ENCODE measurements at regions not wholly inside any gene's neighbourhood (a gene's known extent, or its start where the extent isn't known, plus 50 kb on each side); places are given as distances from the start of the nearest gene placed in this dataset.

- Histone ChIP-seq H3K4me3 (ENCODE audit: low read depth, low read length, poor library complexity, severe bottlenecking) (no peak overlapping the region), H3K79me2 (ENCODE audit: insufficient read depth, low read length) (no peaks in the 10 kb centered on the region), H3K4me2 (ENCODE audit: low read length) (no peak overlapping the region)
Observed at GRCh38 chr9:105064248-105065097, 136.5 kb upstream of the ABCA1 start.

GRCh38 chr9:105065098-105066088, 137.4 kb upstream of the ABCA1 start:
- no peak overlapping the region for H2AFZ ChIP-seq (ENCODE audit: low read length)
- H3K4me3 ChIP-seq (ENCODE audit: low read depth, low read length, poor library complexity, severe bottlenecking) = no peak overlapping the region
- no peak overlapping the region for H3K27ac ChIP-seq (ENCODE audit: low read depth, low read length, poor library complexity, severe bottlenecking)

More at GRCh38 chr9:105064248-105065097, 136.5 kb upstream of the ABCA1 start:
- Histone ChIP-seq H3K36me3 (ENCODE audit: insufficient read depth, low read length) (no peaks in the 10 kb centered on the region), H3K27ac (ENCODE audit: low read depth, low read length, poor library complexity, severe bottlenecking) (no peak overlapping the region), H4K20me1 (ENCODE audit: insufficient read depth, low read length) (no peaks in the 10 kb centered on the region), H3F3A (ENCODE audit: insufficient read depth, low read length) (no peaks in the 10 kb centered on the region), H3K9me2 (ENCODE audit: low read depth, low read length) (no peaks in the 10 kb centered on the region), H3K4me1 (ENCODE audit: insufficient read depth, low read length, severe bottlenecking) (peaks cover 19% of the 10 kb centered on the region), H3K9ac (ENCODE audit: low read length) (no peak overlapping the region), H3K9me3 (ENCODE audit: low read length) (no peaks in the 10 kb centered on the region), H2AFZ (ENCODE audit: low read length) (no peak overlapping the region), H3K27me3 (ENCODE audit: insufficient read depth, low read length) (peaks cover 4% of the 10 kb centered on the region; the same call in 1 of the 2 replicates)
- TF ChIP-seq, protein P1, sequence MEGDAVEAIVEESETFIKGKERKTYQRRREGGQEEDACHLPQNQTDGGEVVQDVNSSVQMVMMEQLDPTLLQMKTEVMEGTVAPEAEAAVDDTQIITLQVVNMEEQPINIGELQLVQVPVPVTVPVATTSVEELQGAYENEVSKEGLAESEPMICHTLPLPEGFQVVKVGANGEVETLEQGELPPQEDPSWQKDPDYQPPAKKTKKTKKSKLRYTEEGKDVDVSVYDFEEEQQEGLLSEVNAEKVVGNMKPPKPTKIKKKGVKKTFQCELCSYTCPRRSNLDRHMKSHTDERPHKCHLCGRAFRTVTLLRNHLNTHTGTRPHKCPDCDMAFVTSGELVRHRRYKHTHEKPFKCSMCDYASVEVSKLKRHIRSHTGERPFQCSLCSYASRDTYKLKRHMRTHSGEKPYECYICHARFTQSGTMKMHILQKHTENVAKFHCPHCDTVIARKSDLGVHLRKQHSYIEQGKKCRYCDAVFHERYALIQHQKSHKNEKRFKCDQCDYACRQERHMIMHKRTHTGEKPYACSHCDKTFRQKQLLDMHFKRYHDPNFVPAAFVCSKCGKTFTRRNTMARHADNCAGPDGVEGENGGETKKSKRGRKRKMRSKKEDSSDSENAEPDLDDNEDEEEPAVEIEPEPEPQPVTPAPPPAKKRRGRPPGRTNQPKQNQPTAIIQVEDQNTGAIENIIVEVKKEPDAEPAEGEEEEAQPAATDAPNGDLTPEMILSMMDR (IDR thresholded peaks at IDR 0.05; ENCODE audit: low read length) = no peak
- TF ChIP-seq EZH2 (IDR thresholded peaks at IDR 0.05; ENCODE audit: borderline replicate concordance, low read length) = no peak

DNA sequence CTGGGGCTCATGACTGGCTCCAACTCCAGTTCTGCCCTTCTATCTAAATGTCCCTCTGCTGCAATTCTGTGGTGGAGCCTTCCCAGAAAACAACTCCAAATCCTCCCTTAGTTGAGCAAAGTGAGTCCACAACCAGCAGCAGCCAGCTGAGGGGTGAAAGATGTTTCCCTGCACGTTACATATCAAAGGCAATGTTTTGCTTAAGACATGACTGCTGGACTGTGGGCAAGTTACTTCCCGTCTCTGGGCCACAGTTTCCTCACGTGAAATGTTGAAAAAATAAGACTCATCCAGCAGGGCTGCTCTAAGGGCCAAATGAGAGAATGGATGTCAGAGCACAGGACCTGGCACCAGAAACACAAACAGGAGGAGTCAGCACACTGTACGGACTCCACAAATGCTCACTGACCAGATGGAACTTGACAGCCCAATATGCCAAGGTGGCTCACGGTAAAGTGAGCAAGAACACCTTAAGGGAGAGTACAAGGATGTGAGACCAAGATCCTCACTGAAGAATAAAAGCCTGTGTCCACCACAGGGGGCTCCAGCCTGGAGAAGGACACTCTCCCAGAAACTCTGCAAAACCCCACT, 138.4 kb upstream of the ABCA1 start:
- Histone ChIP-seq H3K79me2 (ENCODE audit: insufficient read depth, low read length) (no peaks in the 10 kb centered on the region), H3F3A (ENCODE audit: insufficient read depth, low read length) (no peaks in the 10 kb centered on the region), H3K4me2 (ENCODE audit: low read length) (no peak overlapping the region), H3K27ac (ENCODE audit: low read depth, low read length, poor library complexity, severe bottlenecking) (no peak overlapping the region), H3K27me3 (ENCODE audit: insufficient read depth, low read length) (no peaks in the 10 kb centered on the region), H3K36me3 (ENCODE audit: insufficient read depth, low read length) (no peaks in the 10 kb centered on the region), H3K9ac (ENCODE audit: low read length) (no peak overlapping the region), H3K9me2 (ENCODE audit: low read depth, low read length) (no peaks in the 10 kb centered on the region), H3K4me1 (ENCODE audit: insufficient read depth, low read length, severe bottlenecking) (peaks cover 19% of the 10 kb centered on the region), H2AFZ (ENCODE audit: low read length) (no peak overlapping the region), H3K4me3 (ENCODE audit: low read depth, low read length, poor library complexity, severe bottlenecking) (no peak overlapping the region), H4K20me1 (ENCODE audit: insufficient read depth, low read length) (no peaks in the 10 kb centered on the region), H3K9me3 (ENCODE audit: low read length) (no peaks in the 10 kb centered on the region)
- TF ChIP-seq, protein P1 (IDR thresholded peaks at IDR 0.05; ENCODE audit: low read length) = no peak
- no peak for TF ChIP-seq EZH2 (IDR thresholded peaks at IDR 0.05; ENCODE audit: borderline replicate concordance, low read length)

More at GRCh38 chr9:105065098-105066088, 137.4 kb upstream of the ABCA1 start:
- Histone ChIP-seq H3K4me1 (ENCODE audit: insufficient read depth, low read length, severe bottlenecking) (peaks cover 19% of the 10 kb centered on the region), H3K36me3 (ENCODE audit: insufficient read depth, low read length) (no peaks in the 10 kb centered on the region), H3K27me3 (ENCODE audit: insufficient read depth, low read length) (peaks cover 4% of the 10 kb centered on the region; the same call in 1 of the 2 replicates), H3K79me2 (ENCODE audit: insufficient read depth, low read length) (no peaks in the 10 kb centered on the region), H3K9me3 (ENCODE audit: low read length) (no peaks in the 10 kb centered on the region), H3F3A (ENCODE audit: insufficient read depth, low read length) (no peaks in the 10 kb centered on the region), H3K9me2 (ENCODE audit: low read depth, low read length) (no peaks in the 10 kb centered on the region), H4K20me1 (ENCODE audit: insufficient read depth, low read length) (no peaks in the 10 kb centered on the region), H3K4me2 (ENCODE audit: low read length) (no peak overlapping the region), H3K9ac (ENCODE audit: low read length) (no peak overlapping the region)
- TF ChIP-seq EZH2 (IDR thresholded peaks at IDR 0.05; ENCODE audit: borderline replicate concordance, low read length) = no peak
- TF ChIP-seq, protein P1 (IDR thresholded peaks at IDR 0.05; ENCODE audit: low read length) = no peak
